GM19238 (cell line): ENCODE measurements at regions not wholly inside any gene's neighbourhood (a gene's known extent, or its start where the extent isn't known, plus 50 kb on each side); places are given as distances from the start of the nearest gene placed in this dataset.

Experiments used
- DNase-seq: peaks from one replicate; pipeline ENCODE4 v3.0.0; 2011; ENCODE audit warnings: low spot score; ENCODE audit not compliant: insufficient read length

DNA sequence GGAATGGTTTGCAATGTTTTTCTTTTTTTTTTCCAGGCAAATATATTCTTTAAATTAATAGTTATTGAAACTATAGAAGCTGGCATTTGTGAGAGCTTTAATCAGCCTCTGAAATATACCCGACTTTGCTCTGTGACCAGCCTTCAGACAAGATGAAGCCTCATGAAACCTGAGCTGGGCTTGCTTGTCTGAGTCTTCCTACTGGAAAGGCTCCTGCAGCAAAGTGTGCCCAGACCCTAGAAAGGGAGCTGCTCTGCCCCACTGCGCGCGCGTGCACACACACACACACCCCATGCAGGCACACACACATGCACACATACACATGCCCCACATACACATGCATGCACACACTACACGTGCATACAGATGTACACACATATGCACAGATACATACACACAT lies 203.3 kb upstream of the NT5C1B start:
- no peak for DNase-seq

DNA sequence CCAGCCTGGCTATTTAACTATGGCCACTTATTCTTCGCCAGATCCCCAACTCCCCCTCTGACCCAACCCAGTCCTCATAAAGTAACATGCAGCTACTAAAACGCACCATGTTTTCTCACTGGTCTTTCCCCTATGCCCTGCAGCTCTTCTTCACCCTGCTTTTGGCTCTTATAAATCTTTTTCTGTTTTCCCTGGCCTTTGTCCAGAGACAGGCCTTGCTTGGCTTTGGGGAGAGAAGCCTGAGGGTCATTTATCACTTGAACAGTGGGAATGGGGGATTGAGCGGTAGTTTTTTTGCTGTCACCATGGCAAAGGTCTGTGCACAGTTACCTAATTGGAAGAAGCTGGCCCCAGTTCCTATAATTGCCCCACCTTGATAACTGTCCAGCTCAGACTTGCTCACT lies 202.9 kb upstream of the NT5C1B start:
- DNase-seq, result no peak

DNA sequence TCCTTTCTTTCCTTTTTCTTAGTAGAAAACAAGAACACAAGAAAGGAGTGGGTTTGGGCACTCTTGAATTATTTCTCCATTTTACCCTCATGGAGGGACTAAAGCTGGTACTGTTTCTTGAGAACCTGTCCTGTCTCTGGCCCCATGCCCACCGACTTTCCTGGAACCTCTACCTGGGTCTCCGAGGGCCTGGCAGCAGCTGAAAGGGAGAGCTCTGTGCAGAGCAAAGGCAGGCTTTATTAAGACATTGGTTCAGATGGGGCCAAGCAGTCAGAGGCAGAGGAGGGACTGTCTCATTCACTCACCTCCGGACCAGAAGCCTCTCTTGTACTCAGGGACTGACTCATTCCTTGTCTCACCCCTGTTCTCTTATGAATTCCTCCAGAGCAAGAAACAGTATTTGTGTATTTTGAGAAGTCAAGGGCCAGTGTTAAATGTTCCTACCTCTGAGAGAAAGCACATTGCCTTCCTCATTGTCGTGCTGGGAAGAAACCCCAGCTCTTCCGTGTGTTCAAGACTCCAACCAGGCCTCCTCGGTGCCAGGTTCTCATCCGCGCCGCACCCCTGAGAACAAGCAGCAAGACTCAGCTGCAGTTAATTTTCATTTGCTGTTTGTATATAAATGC lies 201.9 kb upstream of the NT5C1B start:
- no peak for DNase-seq

DNA sequence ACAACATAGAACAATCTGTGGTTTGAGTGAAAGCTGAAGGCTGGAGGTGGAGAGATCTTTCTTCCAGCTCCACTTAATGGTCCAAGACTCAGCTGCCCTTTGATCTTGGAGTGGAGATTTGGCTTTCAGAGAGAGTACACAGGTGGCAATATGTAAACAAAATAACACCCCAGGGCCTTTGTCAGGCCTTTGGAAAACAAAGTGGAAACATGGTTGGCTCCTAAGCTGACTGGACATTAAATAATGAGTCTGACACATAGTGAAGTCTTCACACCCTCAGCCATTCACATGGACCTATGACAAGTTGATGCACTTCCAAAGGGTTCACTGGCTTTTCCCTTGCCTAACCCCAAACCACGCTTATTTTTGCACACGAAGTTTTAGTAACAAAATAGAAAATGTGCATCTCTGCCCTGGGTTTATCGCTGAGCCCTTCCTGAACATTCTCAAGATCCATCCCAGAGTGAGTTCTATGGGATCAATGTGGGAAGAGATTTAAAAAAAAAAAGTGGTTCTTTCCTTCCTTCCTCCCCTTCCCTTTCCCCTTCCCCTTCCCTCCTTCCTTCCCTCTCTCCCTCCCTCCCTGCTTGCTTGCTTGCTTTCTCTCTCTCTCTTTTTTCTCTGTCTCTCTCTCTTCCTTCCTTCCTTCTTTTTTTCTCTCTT lies 201.3 kb upstream of the NT5C1B start:
- no peak for DNase-seq

DNA sequence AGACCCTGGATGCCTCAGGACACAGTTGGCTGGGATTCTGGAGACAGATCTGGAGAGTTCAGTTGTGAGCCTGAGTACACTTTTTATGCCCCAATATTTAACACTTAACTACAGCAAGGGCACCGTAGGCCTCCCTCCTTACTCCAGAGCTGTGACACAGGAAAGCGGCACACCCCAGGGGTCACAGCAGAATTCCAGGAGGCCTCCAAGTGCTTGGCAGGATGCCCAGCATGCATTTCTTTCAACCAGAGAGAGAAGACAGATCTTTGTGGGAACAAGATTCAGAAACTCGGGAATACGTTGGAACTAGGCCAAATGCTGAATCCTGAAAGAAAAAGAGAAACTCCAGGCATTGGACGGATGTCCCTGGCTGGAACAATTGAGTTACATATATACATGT lies 199.2 kb upstream of the NT5C1B start:
- DNase-seq, result no peak

DNA sequence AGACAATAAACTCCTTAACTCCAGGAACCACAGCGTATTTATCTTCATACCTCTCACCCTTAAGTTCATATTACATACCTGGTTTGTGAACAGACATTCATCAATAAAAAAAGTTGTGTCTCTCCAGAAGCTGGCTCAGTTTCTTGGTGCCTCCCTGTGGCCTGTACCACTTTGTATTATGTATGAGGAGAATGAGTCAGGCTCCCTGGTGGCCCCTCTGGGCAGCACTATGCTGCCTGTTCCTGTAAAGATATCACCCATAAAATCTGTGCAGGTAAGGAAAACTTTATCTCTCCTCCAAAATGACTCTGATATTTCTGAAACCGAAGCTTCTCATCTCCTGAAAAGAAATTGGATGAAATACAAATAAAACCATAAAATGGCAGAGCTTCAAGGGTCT lies 198.4 kb upstream of the NT5C1B start:
- no peak for DNase-seq

DNA sequence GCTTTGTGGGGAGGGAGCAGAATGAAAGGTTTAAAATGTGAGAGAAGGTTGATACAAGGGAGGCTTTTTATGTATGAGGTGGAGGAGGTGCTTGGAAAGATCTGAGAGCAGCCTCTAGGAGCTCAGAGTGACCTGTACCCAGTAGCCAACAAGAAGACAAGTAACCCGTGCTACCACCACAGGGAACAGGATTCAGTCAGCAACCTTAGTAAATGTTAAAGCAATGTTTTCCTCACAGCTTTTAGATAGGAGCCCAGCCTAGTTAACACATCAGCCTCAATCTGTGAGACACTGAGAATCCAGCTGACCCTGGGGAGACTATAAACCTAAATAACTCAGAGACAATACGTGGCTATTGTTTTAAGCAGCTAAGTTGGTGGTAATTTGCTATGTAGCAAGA lies 194.9 kb upstream of the NT5C1B start:
- DNase-seq, result no peak

DNA sequence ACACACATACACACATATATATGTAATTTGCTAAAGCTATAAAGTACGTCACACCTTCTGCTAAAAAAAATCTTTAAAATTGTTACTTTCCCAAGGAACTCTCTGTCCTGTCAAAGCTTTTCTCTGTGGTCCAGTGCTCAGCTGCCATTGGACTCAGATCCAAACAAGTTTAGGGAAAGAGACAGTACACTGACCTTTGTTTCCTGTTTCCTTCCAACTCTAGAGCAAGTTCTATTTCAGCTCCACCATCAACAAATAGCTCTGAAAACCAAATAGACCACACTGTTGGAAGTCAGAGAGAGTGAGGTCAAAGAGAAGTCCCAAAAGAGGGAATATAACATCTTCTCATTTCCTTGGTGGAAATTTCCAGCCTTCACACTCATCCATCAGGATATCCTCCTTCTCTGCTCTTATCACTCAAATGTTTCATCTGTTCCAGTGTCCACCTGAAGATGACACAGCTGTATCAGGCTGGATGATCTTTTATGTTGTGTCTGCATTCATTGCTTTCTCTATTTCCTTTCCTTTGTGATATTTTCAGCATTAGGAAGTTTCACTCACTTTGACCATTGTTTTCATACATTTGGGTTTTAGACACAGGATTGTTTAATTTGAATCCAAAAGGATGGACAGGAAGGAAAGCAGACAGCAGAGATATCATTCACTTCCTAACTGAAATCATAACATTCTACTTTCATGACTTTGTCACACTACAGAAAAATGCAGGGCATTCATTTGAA lies 192.3 kb upstream of the NT5C1B start:
- no peak for DNase-seq

DNA sequence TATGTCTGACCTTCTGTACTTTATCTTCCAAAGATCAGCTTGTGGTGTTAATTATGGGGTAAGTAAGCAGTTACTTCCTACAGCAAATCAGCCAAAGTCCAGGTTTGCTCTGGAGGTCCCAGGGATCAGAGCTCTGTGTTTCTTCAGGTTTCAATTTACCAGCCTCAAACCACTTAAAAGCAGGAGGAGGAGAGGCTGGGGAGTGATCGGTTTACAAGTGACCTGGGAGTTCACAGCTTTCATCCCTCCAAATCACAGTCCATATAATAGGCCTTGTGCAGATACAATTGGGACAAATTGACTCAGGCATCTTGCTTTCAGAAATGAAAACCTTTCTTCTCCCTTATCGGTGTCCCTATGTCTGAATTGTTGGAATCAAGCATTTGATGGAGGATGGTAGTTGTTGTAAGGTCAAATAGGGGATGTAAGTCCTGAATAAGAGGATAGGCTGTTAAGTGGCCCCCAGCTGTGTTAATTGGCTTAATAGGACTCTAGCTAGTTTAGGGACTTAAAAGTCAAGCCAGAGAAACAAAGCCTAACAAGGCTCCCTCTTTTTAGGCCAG lies 188.0 kb upstream of the NT5C1B start:
- no peak for DNase-seq

DNA sequence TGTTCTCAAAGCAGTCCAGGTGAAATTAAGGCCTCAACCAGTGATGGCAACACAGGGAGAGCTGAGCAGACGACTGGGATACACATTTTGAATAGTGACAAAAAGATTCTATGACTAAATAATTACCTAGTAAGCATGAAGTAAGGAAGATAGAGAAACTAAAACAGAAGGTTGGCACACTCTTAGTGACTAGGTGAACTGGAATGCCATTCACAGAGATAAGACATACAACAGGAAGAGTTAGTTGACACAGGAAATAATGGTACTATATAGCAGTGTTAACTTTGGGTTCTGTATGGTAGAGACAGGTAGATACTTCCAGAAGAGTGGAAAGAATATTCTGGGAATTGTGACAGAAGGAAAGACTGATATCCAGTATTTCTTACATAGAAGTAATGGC lies 181.8 kb upstream of the NT5C1B start:
- DNase-seq, result no peak

DNA sequence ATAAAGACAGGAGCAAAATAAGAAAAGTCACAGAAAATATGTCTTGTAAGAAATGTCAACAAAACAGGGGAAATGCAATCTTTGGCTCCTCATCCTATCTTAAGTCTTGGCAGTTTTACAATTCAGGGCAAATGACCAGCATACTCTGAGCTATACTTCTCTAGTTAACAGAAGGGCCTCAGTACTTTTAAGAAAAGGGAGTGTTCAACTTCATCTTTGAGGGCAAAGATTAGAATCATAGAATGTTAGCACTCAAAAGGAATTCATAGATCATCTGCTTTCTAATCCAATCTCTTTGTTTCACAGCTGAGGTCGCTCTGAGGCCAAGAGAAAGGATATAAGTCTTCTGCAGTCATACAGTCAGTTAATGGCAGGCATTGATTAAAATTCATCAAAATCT lies 174.0 kb upstream of the NT5C1B start:
- no peak for DNase-seq

DNA sequence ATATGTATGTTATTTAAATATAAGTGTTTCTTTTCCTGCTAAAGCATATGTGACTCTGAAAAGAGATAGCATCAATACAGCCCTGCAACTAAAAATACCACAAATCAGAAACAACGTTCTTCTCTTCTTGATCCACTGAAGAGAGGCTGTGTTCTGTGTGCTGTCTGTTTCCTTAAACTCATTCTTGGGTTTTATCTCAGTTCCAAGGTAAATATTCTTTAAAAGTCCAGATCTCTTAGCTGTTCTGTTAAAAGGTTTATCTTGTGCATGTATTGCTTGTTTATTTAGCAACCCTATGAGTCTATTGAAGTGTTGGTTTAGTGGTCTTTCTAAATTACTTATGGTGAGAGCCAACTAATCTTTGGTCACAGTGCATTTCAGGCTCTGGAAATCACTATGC lies 173.3 kb upstream of the NT5C1B start:
- DNase-seq, result no peak

DNA sequence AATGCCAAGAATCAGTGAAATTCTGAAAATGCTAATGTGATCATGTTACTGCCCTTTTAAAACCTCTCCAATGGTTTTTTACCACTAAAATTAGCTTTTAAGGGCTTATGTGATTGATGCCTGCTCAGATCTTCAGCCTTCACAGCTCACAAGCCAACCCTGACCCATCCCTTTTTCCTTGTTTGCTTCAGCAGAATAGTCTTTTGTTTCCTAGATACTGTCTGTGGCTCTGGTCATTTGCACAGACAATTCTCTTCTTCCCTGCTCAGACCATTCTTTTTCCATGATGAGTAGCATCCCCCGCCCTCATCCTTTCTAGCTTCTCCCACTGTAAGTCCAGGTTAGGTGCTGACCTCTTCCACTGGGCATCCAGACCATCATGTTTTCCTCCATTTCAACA lies 164.9 kb upstream of the NT5C1B start:
- DNase-seq, result no peak

DNA sequence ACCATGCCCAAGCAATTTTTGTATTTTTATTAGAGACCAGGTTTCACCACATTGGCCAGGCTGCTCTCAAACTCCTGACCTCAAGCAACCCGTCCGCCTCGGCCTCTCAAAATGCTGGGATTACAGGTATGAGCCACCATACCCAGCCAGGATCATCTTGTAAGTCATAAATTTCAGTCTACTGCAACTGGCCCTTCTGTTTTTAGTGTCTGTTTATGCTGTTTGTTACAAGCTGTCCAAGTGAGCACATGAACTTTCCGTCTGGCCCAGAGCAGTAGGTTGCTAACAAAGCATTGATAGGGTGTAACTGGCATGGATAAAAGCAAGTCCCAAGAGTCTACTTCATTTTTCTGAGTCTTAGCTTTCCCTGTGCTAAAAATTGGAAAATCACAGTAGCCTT lies 164.4 kb upstream of the NT5C1B start:
- no peak for DNase-seq

DNA sequence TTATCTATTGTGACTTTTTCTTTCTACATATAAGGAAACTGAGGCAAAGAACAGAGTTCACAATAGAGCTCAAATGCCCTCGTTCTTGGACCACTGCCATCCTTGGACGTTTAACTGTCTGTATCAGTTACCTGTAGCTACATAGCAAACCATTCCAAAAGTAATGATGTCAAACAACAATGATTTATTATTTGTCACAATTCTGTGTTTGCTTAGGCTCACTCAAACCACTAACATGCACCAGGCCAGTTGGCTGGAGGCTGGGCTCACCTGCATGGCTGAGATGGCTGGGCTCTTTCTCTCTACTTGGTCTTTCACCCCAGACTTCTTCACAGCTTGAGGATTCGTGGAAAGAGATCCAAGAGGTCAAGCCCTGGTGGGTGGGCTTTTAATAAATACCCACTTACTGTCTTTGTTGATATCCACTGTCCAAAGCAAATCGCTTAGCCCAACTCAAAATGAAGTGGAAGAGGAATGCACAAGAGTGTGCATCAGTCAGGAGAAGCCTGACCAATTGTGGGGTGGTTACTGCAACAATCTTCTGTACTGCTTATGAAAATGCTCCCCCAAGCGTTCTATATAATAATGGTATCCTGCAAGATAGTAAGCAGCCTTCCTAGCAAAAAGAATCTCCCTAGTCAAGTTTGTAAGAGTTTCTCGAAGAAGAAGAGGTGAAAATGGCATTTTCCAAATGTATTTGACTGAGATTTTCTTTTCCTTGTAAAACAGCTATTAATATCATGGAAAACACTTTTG lies 163.5 kb upstream of the NT5C1B start:
- DNase-seq, result no peak

DNA sequence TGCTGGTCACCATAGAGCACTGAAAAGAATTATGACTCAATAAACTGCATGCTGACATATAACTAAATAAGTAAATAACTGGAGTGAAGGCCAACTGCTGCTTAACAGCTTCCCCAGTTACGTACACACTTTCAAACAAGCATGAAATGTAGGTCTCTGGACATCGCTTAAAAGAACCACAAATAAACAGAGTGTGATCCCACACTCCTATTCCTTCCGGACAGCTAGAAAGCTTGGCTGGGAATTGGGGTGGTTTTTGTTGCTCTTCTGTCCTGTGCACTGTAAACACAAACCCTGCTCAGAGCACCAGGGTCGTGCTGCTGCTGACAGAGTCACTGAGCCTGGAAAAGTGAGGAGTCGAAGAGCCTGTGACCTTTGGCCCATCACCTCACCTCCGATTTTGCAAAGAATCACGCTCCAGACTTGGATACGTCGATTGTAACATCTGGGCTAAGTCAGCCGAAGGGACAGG lies 162.7 kb upstream of the NT5C1B start:
- no peak for DNase-seq

DNA sequence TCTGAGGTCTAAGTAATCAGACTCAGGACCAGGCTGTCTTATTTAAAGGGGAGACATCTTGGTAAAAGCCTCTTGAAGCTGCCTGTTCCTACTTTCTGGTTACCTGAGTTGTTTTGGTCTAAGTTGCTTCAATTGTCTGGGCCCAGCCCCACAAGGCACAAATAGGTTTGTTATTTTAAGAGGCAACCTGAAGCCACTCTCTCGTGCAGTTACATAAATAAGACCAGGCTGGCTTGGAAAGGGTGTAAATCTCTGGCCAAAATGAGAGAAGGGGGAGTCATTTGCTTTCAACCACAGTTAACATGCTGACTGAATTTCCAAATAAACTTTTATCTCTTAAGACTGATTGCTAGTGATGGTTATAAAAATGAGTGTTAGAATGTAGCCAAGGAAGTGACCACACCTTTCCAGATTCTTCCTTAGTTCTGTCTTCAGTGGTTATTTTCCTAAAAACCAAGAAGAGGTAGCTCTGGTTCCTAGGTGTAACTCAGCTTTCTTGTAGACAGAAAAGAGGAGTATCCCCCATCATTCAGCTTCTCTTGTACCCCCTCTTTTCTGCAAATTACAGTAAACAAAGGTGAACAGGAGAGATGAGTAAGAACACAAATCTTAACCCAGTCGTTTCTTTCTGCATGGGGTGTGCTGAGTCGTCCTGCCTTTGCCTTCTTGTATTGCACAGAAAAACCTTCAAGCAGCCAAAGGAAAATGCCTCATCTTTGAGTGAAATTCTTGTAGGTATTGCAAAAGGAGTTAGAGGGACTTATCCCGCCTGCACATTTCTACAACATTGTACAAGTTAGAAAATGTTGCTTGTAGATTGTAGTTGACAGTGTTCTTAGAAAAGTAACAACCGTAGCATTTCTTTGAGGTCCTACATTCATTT lies 161.5 kb upstream of the NT5C1B start:
- no peak for DNase-seq

DNA sequence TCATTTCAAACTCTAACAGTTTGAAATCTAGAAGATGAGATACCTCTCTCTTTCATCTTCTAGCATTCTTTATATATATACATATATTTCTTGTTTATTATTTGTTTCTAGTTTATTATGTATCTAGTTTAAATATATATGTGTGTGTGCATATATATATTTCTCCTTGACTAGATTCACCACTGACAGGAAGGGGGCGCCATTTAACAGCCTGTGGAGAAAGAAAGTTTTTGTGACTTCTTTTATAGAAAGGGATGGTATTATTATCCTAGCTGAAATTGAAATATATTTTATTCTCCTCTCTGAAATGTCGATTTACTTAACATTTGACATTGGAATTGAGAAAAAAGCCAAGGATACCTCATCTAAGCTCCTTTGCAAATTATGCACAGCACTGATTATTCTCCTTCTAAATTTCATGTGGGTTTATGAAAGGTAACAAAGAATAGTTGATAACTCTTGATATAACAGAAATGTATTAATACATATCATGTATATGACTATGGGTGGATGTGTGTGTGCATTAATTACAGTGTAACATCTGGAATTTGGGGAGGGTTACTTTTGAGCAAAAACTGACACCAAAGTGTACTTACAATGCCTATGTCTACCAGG lies 160.7 kb upstream of the NT5C1B start:
- DNase-seq, result no peak

DNA sequence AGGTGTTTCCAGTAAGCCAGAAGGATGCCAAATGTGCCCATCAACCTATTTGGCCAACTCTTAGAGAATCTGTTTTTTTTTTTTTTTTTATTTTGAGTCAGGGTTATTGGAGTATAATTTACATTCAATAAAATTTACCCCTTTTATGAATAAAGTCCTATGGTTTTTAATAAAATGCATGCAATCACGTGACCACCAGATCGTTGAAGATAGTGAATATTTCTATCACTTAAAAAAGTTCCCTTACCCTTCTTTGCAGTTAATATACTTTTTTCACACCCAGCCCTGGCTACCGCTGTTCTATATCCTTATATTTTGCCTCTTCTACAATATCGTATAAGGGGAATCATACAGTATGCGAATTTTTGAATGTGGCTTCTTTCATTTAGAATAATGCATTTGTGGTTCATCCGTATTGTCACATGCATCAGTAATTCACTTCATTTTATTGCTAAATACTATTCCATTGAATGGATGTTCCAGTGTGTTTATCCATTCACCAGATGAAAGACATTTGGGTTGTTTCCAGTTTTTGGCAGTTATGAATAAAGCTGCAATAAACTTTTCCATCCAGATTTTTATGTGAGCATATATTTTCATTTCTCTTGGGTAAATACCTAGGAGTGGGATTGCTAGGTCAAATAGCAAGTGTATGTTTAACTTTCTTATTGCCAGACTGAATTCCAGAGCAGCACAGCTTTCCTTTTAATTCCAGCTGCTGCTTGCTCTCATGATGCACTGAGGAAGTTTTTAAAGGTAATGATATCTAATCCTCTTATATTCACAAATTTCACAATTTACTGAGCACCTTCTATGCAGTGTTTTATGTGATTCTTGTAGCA lies 156.3 kb upstream of the NT5C1B start:
- DNase-seq, result no peak
